ENCODE measurements at regions not wholly inside any gene's neighbourhood (a gene's known extent, or its start where the extent isn't known, plus 50 kb on each side); places are given as distances from the start of the nearest gene placed in this dataset.

DNA sequence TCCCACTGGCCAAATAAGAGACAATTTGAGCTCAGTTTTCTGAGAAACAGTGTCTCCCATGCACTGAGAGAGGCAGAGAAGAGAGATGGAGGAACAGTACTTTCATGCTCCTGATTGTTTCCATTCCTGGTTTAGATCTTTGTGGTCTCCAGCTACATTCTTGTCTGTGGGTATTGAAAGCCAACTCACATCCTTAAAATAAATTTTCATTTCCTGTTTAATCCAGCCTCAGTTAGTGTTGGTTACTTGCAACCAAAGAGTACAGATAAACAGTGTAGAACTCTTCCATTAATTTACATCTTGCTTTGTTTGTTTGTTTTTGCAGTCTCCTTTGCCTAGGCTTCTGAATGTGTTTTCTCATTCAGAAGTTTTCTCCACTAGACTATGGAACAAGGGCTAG lies 123.7 kb upstream of the CLSTN2 start:
- H3K4me3 Mint-ChIP-seq, result no peak overlapping the region
- no peaks in the 10 kb centered on the region for H3K4me1 Mint-ChIP-seq
- no peaks in the 10 kb centered on the region for H3K36me3 Mint-ChIP-seq
- H3K27me3 Mint-ChIP-seq, result peaks cover 4% of the 10 kb centered on the region
- no peaks in the 10 kb centered on the region for H3K9me3 Mint-ChIP-seq
- H3K27ac Mint-ChIP-seq, result no peak overlapping the region

DNA sequence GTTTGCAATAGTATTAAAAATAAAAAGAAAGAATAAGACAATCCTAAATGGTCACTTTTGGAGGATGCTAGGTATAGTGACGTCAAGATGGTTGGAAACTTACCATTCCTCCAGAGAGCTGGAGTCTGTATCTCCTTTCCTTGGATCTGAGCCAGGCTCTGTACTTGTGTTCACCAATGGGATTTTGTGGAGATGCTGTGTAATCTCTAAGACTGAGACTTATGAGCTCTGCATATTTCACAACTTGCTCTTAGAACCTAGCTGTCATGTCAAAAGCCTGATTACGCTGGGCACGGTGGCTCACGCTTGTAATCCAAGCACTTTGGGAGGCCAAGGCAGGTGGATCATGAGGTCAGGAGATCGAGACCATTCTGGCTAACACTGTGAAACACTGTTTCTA lies 126.8 kb upstream of the CLSTN2 start:
- Mint-ChIP-seq H3K27me3 (peaks cover 4% of the 10 kb centered on the region), H3K27ac (no peak overlapping the region), H3K9me3 (peaks cover 0 to 2% (median 0%) of the 10 kb centered on the region in 3 donors), H3K4me1 (no peaks in the 10 kb centered on the region), H3K36me3 (no peaks in the 10 kb centered on the region), H3K4me3 (no peak overlapping the region)

DNA sequence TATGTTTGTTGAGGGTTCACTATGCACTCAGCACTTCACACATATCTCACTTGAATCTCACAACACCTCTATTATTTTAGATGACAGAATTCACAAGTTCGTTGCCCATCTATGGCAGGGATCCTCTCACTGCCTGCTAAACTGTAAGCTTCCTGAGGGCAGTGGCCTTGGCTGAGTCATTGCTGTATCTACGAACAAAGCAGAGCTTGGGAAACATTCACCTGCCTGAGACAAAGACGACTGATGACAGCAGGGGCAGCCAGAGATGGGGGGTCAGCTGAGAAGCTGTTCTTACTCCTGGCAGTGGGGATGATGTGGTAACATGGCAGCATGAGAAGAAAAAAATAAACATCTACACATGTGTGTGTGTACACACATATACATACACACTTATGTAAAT lies 125.5 kb upstream of the NMNAT3 start:
- no peaks in the 10 kb centered on the region for H3K4me1 Mint-ChIP-seq
- H3K27me3 Mint-ChIP-seq, result no peaks in the 10 kb centered on the region
- H3K36me3 Mint-ChIP-seq, result no peaks in the 10 kb centered on the region
- H3K27ac Mint-ChIP-seq, result no peak overlapping the region
- H3K4me3 Mint-ChIP-seq, result no peak overlapping the region
- H3K9me3 Mint-ChIP-seq, result peaks cover 0 to 2% (median 0%) of the 10 kb centered on the region in 3 donors

DNA sequence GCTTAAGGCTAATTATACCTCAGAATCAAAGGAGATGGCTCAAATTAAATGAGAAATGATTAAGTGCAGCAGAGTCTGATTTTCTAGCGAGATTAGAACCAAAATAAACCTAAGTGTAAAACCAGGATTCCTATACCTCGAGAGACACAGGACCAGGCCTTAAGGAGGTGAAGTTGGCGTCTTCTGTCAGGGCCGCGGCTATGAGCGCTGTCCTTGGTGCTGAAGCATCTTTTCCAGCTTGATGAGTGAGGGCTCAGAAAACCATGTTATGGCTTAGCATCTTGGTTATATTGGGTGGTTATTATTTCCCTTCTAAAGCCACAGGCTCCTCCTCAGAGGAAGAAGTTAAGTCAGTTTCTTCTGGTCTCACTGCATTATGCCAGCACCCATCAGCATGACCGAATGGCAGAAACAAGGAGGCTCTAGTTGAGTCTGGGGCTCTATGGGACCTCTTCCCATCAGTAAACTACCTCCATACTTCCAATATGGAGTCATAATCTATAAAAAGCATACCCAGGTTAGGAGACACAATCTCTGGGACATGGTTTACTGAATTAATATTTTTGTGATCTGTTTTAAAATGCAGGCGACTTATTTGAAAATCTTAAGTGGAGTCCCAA lies 120.1 kb upstream of the NMNAT3 start:
- Mint-ChIP-seq H3K4me1 (no peaks in the 10 kb centered on the region), H3K27me3 (no peaks in the 10 kb centered on the region), H3K27ac (no peak overlapping the region), H3K4me3 (no peak overlapping the region), H3K9me3 (peaks cover 0 to 10% (median 0%) of the 10 kb centered on the region in 3 donors), H3K36me3 (no peaks in the 10 kb centered on the region)

DNA sequence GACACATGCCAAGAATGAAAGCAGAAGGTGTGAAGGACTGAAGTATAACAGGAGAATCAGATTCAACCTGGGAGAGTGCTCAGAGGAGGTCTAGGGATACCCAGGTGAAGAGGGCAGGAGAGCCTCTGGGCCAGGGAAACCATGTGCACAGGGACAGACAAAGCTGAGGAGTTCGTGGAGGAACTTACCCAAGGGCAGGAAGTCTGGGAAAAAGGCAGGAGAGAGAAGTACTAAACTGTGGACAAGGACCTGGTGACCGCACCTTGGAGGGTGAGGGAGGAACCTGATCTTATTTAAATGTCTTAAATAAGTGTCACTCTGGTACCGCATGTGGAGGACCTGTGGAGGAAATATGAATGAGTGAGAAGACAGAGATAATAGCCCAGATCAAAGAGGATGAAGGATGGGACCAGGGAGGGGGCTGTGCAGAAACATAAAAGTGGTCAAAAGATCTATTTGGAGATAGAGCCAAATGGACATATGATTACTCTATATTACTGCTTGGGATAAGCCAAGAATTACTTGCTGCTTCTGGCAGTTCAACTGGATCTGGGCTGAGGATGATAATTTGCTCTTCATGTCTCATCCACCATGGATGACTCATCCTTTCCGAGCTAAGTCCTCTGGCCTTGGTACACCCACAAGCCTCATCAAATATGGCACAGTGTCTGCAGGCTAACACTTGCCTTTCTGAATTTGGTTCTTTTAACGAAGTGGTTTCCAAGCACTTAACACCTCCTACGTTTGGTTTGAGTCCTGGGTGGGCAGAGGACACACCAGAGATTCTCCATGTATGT lies 116.9 kb upstream of the NMNAT3 start:
- no peak overlapping the region for H3K4me3 Mint-ChIP-seq
- peaks cover 0 to 10% (median 6%) of the 10 kb centered on the region in 3 donors for H3K9me3 Mint-ChIP-seq
- no peaks in the 10 kb centered on the region for H3K36me3 Mint-ChIP-seq
- H3K4me1 Mint-ChIP-seq, result no peaks in the 10 kb centered on the region
- H3K27ac Mint-ChIP-seq, result no peak overlapping the region
- H3K27me3 Mint-ChIP-seq, result no peaks in the 10 kb centered on the region

DNA sequence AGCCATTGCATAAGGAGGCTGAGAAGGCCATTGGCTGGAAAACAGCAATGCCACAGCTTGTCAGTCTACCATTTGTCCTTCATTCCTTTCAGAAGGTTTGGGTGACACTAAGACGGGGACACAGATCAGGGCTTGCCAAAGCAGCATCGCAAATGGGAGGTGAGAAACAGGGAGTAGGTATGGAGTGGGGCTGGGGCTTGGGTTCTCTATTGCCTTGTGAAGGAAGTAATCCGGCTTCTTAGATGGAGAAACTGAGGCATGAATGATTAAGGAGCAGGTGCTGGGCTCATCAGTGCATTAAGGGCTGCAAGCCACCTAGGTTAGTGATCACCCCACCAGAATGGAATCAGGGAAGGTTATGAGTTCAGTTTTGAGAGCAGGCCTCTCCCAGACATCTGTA lies 115.6 kb upstream of the NMNAT3 start:
- H3K36me3 Mint-ChIP-seq, result no peaks in the 10 kb centered on the region
- no peak overlapping the region for H3K27ac Mint-ChIP-seq
- H3K27me3 Mint-ChIP-seq, result no peaks in the 10 kb centered on the region
- peaks cover 0 to 10% (median 6%) of the 10 kb centered on the region in 3 donors for H3K9me3 Mint-ChIP-seq
- no peak overlapping the region for H3K4me3 Mint-ChIP-seq
- no peaks in the 10 kb centered on the region for H3K4me1 Mint-ChIP-seq

DNA sequence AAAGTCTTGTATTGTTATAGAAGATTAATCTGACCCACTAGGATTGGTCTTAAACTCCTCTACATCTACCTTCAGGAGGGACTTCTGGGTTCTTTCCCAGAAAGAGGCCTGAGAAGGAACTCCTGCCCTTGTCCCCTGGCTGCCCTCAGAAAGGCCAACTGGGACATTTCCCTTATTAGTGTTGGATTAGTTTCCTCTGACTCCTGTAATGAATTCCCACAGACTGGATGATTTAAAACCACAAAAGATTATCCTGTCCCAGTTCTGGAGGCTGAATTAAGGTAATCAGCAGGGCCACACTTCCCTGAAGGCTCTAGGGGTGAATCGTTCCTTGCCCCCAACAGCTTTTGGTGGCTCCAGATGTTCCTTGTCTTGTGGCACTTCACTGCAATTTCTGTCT lies 102.8 kb upstream of the NMNAT3 start:
- Mint-ChIP-seq H3K27ac (no peak overlapping the region), H3K27me3 (no peaks in the 10 kb centered on the region), H3K9me3 (no peaks in the 10 kb centered on the region), H3K4me3 (no peak overlapping the region), H3K4me1 (no peaks in the 10 kb centered on the region), H3K36me3 (peaks cover 1% of the 10 kb centered on the region)

DNA sequence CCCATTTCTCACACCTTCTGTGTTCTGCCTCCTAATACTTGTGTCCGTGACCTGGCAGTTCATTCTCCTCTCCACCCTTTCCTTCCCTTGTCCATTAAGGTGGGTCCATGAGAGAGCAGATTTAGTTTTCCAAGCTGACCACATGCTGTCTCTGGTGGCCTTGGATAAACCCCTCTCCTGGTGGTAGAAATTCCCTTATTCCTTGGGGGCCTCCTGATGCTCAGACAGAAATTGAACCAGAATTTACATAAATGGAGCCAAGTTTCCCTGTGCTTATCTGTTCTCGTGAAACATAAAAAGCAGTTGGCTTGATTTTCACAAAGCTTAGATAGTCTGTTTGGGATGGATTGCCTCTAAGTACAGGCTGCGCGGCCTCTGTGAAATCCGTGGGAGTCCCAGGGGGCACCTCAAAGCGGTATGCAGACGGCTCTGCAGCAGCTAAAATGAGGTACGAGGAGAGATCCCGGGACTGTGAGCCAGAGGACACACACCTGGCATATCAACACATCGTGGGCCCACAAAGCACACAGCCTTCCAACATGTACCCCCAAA lies 101.0 kb upstream of the NMNAT3 start:
- Mint-ChIP-seq H3K36me3 (peaks cover 1% of the 10 kb centered on the region), H3K4me1 (no peaks in the 10 kb centered on the region), H3K9me3 (no peaks in the 10 kb centered on the region), H3K4me3 (no peak overlapping the region), H3K27ac (no peak overlapping the region), H3K27me3 (peaks cover 2% of the 10 kb centered on the region)

DNA sequence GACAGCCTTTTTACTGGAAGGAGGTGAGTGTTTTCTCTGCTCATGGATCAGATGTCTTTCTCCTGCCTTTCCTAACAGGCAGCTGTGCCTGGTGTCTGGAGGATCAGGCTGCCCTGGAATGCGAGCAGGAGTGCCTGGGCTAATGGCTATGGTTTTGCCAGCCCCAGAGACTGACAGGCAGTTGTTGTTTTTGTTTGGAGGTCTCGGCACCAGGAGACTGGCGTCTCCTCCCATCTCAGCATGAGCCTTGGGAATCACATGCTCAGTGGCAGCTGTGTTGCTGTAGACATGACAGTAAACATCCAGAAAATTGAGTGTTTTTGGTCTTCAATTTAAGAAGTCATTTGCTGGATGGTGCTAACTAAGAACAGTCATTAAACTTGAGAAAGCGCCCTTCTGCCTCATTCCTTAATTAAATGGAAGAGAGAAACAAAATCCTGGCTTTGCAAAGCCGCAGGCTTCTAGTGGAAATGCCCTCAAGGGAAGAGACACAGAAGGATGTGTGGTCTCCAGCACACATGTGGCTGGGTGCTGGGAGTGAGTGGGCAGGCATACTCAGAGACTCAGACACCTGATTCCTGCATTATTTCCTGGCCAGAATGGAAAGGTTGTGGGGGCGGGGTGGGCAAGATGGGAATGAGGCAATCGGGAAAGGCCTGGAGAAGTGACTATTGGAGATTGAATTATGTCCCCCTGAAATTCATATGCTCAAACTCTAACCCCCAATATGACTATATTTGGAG lies 97.0 kb upstream of the NMNAT3 start:
- Mint-ChIP-seq H3K9me3 (no peaks in the 10 kb centered on the region), H3K27ac (no peak overlapping the region), H3K36me3 (peaks cover 1% of the 10 kb centered on the region), H3K4me1 (no peaks in the 10 kb centered on the region), H3K4me3 (no peak overlapping the region), H3K27me3 (peaks cover 2% of the 10 kb centered on the region)

DNA sequence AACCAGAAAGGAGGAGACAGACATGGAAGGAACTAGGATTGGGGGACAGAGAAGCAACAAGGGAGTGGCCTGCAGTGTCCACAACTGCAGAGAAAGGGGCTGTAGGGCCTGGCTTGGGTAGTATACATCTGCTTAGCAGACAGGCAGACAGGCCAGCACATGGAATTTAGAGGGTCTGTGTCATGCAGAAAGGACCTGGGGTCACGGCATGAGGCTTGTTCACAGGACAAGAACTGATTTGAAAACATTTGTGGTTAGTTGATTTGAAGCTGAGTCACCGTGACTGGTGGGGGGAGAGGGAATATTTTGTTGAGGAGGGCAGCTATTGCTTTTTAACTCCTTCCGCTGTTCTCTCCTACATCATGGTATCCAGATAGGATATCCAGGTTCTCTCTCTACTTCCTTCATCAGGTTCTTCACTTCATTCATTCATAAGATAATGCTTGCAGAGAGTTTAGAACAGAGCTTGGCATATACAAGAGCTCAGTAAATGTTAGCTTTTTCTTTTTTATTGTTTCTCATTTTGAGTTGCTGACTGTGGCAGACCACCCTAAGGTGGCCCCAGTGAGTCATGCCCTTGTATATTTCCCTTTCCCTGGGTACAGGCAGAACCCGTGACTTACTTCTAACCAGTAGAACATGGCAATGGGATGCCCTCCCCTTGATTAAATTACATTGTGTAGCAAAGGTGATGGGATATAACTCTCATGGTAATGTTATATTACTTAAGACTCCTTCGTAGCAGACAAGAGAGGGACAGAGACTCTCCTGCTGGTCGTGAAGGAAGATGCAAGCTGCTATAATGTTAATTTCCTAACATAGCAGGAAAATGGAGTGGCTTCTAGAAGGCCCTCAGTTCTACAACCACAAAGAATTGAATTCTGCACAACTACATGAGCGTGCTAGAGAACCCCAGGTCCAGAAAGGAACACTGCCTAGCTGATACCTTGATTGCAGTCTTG lies 95.0 kb upstream of the NMNAT3 start:
- no peaks in the 10 kb centered on the region for H3K4me1 Mint-ChIP-seq
- no peak overlapping the region for H3K27ac Mint-ChIP-seq

DNA sequence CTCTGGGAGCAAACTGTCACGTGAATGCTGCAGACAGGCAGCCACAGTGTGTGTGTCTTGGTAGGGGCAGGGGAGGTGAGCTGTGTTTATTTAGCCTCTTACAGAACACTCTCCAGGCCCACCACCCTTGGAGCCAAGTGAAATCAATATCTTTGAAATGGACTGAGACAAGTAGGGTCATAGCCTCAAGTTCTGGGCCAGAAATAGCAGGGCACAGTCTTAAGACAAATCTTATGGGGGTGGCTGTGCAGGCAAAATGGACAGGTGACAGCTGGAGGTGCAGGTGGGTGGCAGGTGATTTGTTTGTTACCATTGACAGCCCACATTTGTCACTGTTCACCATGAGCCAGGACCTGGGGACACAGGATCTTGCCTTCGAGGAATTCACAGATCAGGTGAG lies 93.6 kb upstream of the NMNAT3 start:
- Mint-ChIP-seq H3K27ac (no peak overlapping the region), H3K9me3 (no peaks in the 10 kb centered on the region), H3K4me1 (no peaks in the 10 kb centered on the region), H3K36me3 (no peaks in the 10 kb centered on the region), H3K4me3 (no peak overlapping the region), H3K27me3 (peaks cover 2% of the 10 kb centered on the region)

More for the DNA sequence above, 95.0 kb upstream of the NMNAT3 start:
- H3K4me3 Mint-ChIP-seq, result no peak overlapping the region
- no peaks in the 10 kb centered on the region for H3K9me3 Mint-ChIP-seq
- peaks cover 1% of the 10 kb centered on the region for H3K36me3 Mint-ChIP-seq
- peaks cover 2% of the 10 kb centered on the region for H3K27me3 Mint-ChIP-seq

DNA sequence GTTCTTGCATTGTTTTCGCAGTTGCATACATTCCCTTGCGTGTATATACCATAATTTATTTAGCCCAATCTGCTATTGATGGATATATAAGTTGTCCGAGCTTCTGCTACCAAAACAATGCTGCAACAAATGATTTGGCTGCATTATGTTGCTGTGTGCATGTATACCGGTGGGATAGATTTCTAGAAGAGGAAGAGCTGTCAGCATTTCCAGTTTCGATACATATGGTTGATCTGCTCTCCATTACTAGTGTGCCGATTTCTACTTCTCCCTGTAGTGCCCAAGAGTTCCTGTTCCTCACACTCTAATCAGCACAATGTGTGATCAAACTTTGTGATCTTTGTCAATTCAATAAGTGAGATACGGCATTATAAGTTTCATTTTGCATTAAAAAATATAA lies 92.8 kb upstream of the NMNAT3 start:
- Mint-ChIP-seq H3K4me1 (no peaks in the 10 kb centered on the region), H3K9me3 (no peaks in the 10 kb centered on the region), H3K4me3 (no peak overlapping the region), H3K36me3 (no peaks in the 10 kb centered on the region), H3K27ac (no peak overlapping the region), H3K27me3 (peaks cover 2% of the 10 kb centered on the region)

DNA sequence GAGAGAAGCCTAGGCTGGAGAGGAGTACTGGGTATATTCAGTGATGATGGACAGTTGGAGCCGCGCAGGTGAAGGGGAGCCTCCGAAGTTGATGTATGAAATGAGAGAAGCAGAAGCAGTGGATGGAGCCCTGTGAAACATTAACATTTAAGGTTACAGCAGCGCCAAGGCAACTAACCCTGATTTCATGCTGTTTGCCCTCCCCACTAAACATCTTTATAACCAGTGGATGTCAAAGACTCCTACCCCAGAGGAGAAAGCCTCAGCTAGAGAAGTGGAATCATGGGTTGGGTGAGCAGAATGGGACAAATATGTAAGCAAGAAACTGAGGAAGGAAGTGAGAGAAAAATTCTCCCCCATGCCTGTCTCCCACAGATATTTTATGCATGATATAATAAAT lies 92.0 kb upstream of the NMNAT3 start:
- no peaks in the 10 kb centered on the region for H3K36me3 Mint-ChIP-seq
- H3K27ac Mint-ChIP-seq, result no peak overlapping the region
- no peaks in the 10 kb centered on the region for H3K4me1 Mint-ChIP-seq
- no peak overlapping the region for H3K4me3 Mint-ChIP-seq
- no peaks in the 10 kb centered on the region for H3K9me3 Mint-ChIP-seq
- no peaks in the 10 kb centered on the region for H3K27me3 Mint-ChIP-seq

DNA sequence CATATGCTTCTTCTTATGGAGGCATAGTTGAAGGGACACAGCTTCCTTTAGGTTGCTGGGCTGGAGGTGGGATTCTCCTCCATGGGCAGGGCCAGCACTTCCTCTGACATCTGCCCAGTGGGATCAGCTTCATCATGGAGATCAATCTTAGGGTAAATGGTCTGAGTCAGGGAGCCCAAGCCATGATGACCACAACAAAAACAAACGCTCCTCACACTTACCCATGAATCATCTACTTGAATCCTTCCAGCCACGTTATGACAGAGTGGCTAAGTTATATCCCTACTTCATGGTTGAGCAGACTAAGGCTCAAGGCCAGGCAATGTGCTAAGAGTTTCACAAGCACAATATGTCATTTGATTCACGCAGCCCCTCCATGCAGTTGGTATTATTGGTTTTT lies 87.2 kb upstream of the NMNAT3 start:
- H3K27me3 Mint-ChIP-seq, result no peaks in the 10 kb centered on the region
- no peaks in the 10 kb centered on the region for H3K36me3 Mint-ChIP-seq
- no peak overlapping the region for H3K4me3 Mint-ChIP-seq
- no peaks in the 10 kb centered on the region for H3K4me1 Mint-ChIP-seq
- no peaks in the 10 kb centered on the region for H3K9me3 Mint-ChIP-seq
- H3K27ac Mint-ChIP-seq, result no peak overlapping the region

Data from IgD-negative memory B cell (primary cell).